ENCODE measurements at regions not wholly inside any gene's neighbourhood (a gene's known extent, or its start where the extent isn't known, plus 50 kb on each side); places are given as distances from the start of the nearest gene placed in this dataset.
"Not testable (repeated sequence)": the region's sequence is repeated elsewhere in the genome, so short reads cannot be mapped to it uniquely, and the experiment has no call there.

GRCh38 chr3:177358977-177359592 is 161.8 kb upstream of the TBL1XR1 start:
- peak in 1 of 2 donors; percentile 35 for DNase-seq

GRCh38 chr3:177359593-177360357 is 162.5 kb upstream of the TBL1XR1 start:
- DNase-seq, result peak; percentile 92 to 98

- peak in 1 of 2 donors; percentile 44 for DNase-seq
These were observed 164.0 kb upstream of the TBL1XR1 start for GRCh38 chr3:177361081-177361938.

DNA sequence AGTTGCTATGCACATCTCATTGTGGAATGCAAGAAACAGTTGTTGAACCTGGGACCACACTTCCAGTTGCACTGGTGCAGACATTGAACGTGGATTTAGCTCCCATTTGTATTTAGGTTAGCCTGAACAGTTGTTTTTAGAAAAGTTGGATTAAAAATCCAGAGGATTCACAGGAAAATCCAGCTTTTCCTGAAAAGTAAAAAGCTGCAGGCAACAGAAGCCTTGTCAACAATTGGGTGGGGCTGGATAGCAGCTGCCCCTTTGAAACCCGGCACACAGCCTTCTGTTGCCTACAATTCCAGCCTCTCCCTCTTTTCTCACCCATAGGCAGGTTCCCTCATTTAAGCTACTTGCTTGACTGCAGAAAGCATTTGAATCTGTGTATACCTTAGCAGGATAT is 165.3 kb upstream of the TBL1XR1 start:
- no peak for DNase-seq

GRCh38 chr3:177364236-177364635 is 167.0 kb upstream of the TBL1XR1 start:
- no peak for DNase-seq

DNA sequence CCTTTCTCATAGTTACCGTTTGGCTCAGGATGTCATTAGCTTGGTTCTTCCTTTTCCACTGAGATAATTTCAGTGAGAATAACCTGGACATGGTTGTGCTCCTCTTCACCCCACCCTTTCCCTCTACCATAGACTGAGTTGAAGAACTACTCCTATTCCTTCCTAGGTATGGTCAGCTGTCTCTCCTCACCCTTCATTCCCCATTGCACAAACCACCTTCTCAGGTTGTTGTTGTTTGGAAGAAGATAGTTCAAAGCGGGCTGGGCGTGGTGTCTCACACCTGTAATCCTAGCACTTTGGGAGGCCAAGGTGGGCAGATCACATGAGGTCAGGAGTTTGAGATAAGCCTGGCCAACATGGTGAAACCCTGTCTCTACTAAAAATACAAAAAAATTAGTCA is 168.0 kb upstream of the TBL1XR1 start:
- not testable (repeated sequence) for DNase-seq

GRCh38 chr3:177367788-177368187 is 170.5 kb upstream of the TBL1XR1 start:
- DNase-seq, result no peak

DNA sequence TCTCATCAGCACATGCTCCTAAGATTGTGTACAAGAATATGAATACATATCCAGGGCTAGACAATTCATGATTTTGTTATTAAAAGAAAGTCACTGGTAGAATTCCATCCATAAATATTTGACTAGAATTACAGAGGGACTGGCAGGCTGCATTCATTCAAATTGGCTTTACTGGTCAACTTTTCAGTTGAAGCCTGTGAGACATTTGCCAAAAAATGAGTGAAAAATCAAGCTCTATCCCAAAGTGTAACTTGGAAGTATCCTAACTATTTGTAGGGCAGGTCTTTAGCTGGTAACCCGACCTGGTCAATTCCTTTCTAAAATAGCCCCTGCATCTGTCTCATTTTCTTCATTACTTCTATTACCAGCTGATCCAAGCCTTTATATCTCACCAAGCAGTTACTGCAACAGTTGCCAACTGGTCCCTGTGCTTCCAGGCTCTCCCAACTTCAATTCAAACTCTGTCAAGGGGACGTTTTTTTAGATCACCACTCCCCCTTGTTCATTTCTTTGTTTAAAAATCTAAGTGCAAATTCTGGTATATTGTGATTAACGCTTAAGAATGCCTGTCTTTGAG is 173.1 kb upstream of the TBL1XR1 start:
- DNase-seq, result no peak

GRCh38 chr3:177371146-177371545 is 173.9 kb upstream of the TBL1XR1 start:
- DNase-seq, result no peak

GRCh38 chr3:177371888-177372287 is 174.6 kb upstream of the TBL1XR1 start:
- DNase-seq, result no peak

- DNase-seq, result no peak
These were observed 177.0 kb upstream of the TBL1XR1 start for GRCh38 chr3:177374323-177374722.

- DNase-seq, result no peak
These were observed 178.0 kb upstream of the TBL1XR1 start for GRCh38 chr3:177375316-177375715.

DNA sequence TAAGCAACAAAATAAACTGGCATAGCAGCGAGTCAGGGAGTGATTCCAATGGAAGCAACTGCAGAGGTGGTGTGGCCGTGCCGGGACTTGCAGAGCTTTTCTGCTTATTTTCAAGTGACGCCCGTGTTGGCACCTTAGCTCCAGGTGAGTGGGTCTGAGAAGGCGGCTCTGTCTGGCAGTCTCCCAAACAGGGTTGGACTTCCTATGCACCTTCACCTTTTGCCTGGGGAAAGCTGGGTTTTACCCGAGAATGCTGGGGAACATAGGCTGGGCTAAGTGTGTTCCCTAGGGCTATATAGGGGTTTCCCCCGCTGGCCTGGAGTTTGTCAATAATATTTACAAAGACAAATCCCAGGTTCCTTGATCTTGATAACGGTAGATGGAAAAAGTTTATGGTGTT is 179.9 kb upstream of the TBL1XR1 start:
- DNase-seq, result no peak

- DNase-seq, result no peak
These were observed 180.9 kb upstream of the TBL1XR1 start for GRCh38 chr3:177378168-177378567.

DNA sequence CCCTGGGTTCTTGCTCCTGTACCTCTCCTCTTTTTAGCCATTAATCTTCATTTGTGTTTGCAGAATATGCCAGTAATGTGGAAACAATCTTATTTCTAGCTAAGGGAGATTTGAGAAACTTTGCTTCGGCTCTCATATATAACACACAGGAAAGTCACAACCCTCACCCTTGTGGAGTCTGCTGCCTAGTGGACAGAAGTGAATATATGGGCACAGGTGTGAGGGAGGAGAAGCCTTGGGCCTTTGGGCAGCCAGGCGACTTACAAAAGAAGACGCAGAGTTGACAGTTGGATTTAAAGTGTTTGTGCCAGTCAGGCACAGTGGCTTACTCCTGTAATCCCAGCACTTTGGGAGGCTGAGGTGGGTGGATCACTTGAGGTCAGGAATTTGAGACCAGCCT is 181.8 kb upstream of the TBL1XR1 start:
- no peak for DNase-seq

DNA sequence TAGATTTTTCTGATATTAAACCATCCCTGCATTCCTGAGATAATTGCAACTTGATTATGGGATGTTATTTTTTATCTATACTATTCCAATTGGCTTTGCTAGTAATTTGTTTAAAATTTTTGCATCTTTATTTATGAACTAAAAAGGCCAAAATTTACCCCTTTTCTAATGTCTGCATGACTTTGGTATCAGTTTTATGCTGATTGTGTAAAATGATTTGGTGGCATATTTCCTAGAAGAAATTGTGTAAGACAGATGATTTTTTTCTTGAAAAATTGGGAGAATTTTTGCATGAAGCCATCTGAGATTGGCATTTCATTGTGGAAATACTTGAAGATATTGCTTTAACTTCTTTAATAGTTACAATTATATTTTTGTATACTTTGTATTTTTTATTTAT is 183.8 kb upstream of the TBL1XR1 start:
- DNase-seq, result no peak

GRCh38 chr3:177382944-177383343 is 185.7 kb upstream of the TBL1XR1 start:
- DNase-seq, result no peak

DNA sequence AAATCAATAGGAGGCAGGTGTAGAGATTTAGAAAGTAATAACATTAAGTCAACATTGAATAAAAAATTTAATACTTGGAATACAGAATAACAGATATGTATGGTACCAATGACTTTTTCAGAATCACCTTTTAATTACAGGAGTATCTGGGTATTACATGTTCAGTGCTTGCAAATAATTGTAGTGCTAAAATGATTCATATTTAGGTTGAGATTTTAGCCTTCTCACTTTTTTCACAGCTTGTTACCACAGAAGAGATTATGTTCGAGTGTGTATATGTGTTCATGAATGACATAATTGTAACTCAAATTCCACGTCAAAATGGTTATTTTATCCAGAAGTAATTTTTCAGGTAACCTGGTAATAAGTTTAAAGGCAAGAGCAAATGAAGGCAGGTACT is 187.9 kb upstream of the TBL1XR1 start:
- no peak for DNase-seq

DNA sequence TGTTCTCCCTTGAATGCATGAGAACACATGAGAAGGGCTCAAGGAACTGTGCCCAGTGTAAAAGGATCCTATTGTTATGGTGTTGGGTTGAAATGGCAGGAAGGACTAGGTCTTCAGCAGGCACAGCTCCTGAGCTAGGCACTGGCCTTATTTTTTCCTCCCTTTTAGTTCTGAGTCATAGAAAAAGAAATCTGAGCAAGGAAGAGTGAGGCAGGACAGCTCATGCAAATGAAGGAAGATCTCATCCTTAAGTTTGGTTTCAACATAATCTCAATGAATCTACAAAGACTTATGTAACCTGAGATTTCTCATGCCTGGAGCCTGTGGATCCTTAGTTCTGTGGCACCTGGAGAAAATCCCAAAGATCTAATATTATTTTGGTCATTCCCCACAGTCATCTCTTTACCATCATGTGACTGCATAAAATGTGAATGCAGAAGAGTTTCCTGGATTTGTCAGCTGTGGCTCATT is 188.6 kb upstream of the TBL1XR1 start:
- no peak for DNase-seq

GRCh38 chr3:177388209-177388608 is 190.9 kb upstream of the TBL1XR1 start:
- no peak for DNase-seq

GRCh38 chr3:177394231-177395024 is 197.1 kb upstream of the TBL1XR1 start:
- DNase-seq, result not testable (repeated sequence)

GRCh38 chr3:177396733-177397132 is 199.5 kb upstream of the TBL1XR1 start:
- DNase-seq, result no peak

Measured in hippocampal formation (tissue), 2 donors.